Heart right ventricle (tissue), 16 donors: ENCODE measurements at regions not wholly inside any gene's neighbourhood (a gene's known extent, or its start where the extent isn't known, plus 50 kb on each side); places are given as distances from the start of the nearest gene placed in this dataset.

Source experiments
- ATAC-seq, 8 donors: fragments of 200-7000 bp; cut with Tn5 transposase; one replicate each; pipeline ENCODE4 v1.9.1; 2020; ENCODE audit warnings: mild to moderate bottlenecking in 8 of 8, moderate library complexity in 8 of 8, moderate number of reproducible peaks in 1 of 8
- DNase-seq, 2 donors: peaks; one replicate each; pipeline ENCODE4 v3.0.0-alpha.2; 2020
- H3K27ac ChIP-seq, 10 donors: fragments of 200-600 bp; sonication (generic) in 2 of 10; one replicate each; pipeline versions ENCODE4 v1.5.0 to v1.8.0; 2020 to 2022; ENCODE audit warnings: mild to moderate bottlenecking in 3 of 10
- H3K27me3 ChIP-seq, 7 donors: fragments of 200-600 bp; one replicate each; pipeline ENCODE4 v1.8.0; 2021 to 2022; ENCODE audit warnings: mild to moderate bottlenecking in 2 of 7
- H3K36me3 ChIP-seq, 9 donors: fragments of 200-600 bp; sonication (generic) in 1 of 9; one replicate each; pipeline versions ENCODE4 v1.5.0 to v1.8.0; 2020 to 2022; ENCODE audit warnings: mild to moderate bottlenecking in 2 of 9
- H3K4me1 ChIP-seq, 9 donors: fragments of 200-600 bp; sonication (generic) in 1 of 9; one replicate each; pipeline versions ENCODE4 v1.5.0 to v1.8.0; 2020 to 2022; ENCODE audit warnings: mild to moderate bottlenecking in 4 of 9
- H3K4me3 ChIP-seq, 10 donors: fragments of 200-600 bp; sonication (generic) in 2 of 10; one replicate each; pipeline versions ENCODE4 v1.5.0 to v1.8.0; 2020 to 2022; ENCODE audit warnings: mild to moderate bottlenecking in 7 of 10, moderate library complexity in 2 of 10
- H3K9me3 ChIP-seq, 11 donors: fragments of 200-600 bp in 10 of 11; sonication (generic) in 2 of 11; one replicate each; pipeline versions ENCODE4 v1.5.0 to v1.8.0; 2013 to 2022; ENCODE audit warnings: mild to moderate bottlenecking in 2 of 11, control low read depth in 1 of 11, moderate library complexity in 1 of 11
- WGBS, 2 donors: extraction: QIAGEN DNeasy Blood & Tissue Kit; methylation state at CpG; one replicate each; pipeline ENCODE4 v1.1.7; 2013; ENCODE audit warnings: inconsistent platforms in 1 of 2; 5-methylcytosine and 5-hydroxymethylcytosine counted together
- intact Hi-C, 10 donors: fragments of 100-400 bp; cut with DNase I; formaldehyde crosslinking; loops; one replicate each; pipeline versions ENCODE4 v1.11.1 to v1.14.2; 2022
- TF ChIP-seq, protein P1 (sequence below), 9 donors: fragments of 200-600 bp; sonication (generic) in 2 of 9; IDR thresholded peaks; one replicate each; pipeline versions ENCODE4 v1.5.0 to v1.8.0; 2021 to 2022; ENCODE audit warnings: antibody characterized with exemption in 9 of 9, mild to moderate bottlenecking in 5 of 9, moderate library complexity in 1 of 9
- donor health status: Arrhythmogenic right ventricular cardiomyopathy.
- donor health status: ischemic (EF 13 %, LVEDD 7.1; RV severe dilation, severe dysfunction).
- donor health status: healthy with polysubstance abuse.
- donor health status: DM: no; HTN: yes; CAD: no.
- donor health status: DM: no; HTN: no; CAD: no.
- donor health status: ischemic (EF 25% LVEDD 6.9; RV normal size, moderate dysfunction).
- donor health status: ischemic (EF 25% LVEDD 5.7; RV mildly dilated, moderate dysfunction).
- donor health status: healthy.
- donor health status: DM: yes; HTN: yes; CAD: no.
- donor health status: Ischemic cardiomyopathy.
- donor health status: ischemic (EF 35%, LVEDD 5.7; RV mildly dilated, moderate dysfunction).
- donor health status: nonischemic (EF 11% LVEDD 7.7; RV severe dilation, severe dysfunction).
- donor health status: DM: yes; HTN: yes; CAD: no.
- donor health status: PGD.
- donor health status: ischemic (EF 29% LVEDD 5.4; RV normal size, mild dysfunction).
- donor health status: nonischemic (EF 23%, LVEDD 6.1; RV moderate dilation, normal function).

DNA sequence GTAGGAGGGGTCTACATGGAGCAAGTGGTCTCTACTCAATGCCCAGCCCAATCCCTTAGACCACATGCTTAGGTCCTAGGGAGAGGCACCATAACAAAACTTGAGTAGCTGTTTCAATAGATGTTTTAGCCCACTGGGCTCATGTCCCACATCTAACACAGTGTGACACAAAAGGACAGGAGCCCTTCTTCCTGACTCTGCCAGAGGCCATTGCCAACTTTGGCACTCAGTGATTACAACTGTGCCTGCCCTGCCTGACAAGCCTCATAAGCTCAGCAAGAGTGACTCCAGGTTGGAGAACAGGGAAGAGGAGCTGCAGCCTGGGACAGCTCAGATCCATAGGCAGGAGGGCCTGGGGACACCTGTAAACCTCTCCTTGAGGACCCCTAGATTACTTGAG, 230.8 kb downstream of the ENC1 start:
- no peaks in the 10 kb centered on the region for H3K36me3 ChIP-seq
- peaks cover 0 to 12% (median 0%) of the 10 kb centered on the region in 9 donors for H3K4me1 ChIP-seq
- no peak overlapping the region for H3K27ac ChIP-seq
- DNase-seq, result no peak
- no peaks in the 10 kb centered on the region for H3K27me3 ChIP-seq
- peak in 4 of 8 donors; percentile 44 to 73 (median 50) for ATAC-seq
- TF ChIP-seq, protein P1, sequence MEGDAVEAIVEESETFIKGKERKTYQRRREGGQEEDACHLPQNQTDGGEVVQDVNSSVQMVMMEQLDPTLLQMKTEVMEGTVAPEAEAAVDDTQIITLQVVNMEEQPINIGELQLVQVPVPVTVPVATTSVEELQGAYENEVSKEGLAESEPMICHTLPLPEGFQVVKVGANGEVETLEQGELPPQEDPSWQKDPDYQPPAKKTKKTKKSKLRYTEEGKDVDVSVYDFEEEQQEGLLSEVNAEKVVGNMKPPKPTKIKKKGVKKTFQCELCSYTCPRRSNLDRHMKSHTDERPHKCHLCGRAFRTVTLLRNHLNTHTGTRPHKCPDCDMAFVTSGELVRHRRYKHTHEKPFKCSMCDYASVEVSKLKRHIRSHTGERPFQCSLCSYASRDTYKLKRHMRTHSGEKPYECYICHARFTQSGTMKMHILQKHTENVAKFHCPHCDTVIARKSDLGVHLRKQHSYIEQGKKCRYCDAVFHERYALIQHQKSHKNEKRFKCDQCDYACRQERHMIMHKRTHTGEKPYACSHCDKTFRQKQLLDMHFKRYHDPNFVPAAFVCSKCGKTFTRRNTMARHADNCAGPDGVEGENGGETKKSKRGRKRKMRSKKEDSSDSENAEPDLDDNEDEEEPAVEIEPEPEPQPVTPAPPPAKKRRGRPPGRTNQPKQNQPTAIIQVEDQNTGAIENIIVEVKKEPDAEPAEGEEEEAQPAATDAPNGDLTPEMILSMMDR (IDR thresholded peaks at IDR 0.05), result no peak
- no peak overlapping the region for H3K4me3 ChIP-seq
- no peaks in the 10 kb centered on the region for H3K9me3 ChIP-seq
- intact Hi-C loops, result no loop called here

DNA sequence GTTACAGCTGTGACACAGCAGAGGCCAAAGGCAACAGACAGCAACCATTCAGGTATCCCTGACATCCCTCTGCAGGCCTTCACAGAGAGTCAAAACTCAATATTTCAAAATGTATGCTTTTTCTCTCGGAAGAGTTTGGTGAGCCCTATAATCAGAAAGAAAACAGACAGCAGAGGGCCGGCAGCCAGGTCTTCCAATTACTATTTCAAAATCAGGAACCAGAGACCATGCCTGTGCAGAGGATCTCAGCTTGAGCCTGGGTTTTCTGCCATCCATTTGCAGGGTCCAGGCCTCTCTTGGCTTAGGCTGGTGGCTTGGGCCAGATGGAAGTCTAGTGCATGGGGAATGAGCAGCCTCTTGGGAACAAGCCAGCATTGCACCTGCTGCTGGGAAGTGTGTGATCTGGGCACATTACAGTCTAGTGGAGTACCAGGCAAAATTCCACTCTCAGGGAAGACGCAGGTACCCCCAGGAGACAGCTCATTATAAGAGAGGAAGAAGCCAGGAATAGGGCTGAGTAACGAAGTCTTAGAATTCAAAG, 231.3 kb downstream of the ENC1 start:
- no peak overlapping the region for H3K4me3 ChIP-seq
- no peaks in the 10 kb centered on the region for H3K9me3 ChIP-seq
- no peak for ATAC-seq
- H3K27ac ChIP-seq, result no peak overlapping the region
- no peaks in the 10 kb centered on the region for H3K27me3 ChIP-seq
- H3K36me3 ChIP-seq, result no peaks in the 10 kb centered on the region
- H3K4me1 ChIP-seq, result peaks cover 0 to 12% (median 0%) of the 10 kb centered on the region in 9 donors
- TF ChIP-seq, protein P1 (IDR thresholded peaks at IDR 0.05), result no peak
- no peak for DNase-seq
- WGBS, 2 donors, result 91 to 93% methylated on average over 4 of the region's 4 CpGs
- intact Hi-C loops, result no loop called here

DNA sequence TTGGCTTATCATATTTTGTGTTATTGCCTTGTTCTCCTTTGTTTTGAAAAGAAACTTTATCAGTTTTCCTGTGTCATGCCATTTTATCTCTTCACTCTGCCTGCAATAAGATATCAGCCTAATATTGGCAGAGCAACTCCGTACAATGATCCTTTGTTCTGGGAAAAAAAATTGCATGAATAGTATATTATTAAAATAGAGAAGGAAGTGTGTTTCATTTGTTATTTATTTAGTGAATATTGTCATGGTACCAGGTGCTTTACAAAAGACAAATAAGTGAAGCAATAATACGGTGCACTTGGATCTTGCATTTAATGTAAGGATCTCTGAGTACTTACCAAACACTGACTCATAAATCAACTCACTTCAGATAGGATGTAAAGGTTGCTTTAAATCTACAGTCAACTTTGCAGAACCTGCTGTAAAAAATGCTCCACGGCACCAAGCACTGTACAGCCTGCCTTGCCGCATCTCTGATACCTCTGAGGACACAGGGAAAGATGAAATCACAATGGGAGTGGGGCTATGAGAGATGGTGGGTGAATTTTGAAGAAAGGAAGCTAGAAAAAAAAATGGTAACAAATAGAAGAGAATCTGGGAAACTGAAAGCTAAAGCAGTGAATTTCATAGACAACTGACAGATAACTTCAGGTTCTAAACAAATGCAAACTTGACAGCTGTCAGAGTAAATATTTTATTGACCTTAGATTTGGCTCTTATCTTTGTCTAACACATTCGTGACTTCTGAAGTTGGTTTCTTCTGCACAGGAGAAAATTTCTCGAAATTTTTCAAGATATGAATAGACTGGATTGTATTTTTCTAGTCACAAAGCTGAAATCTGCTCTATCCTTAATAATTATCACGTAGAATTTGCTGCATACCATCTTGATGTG, 232.1 kb downstream of the ENC1 start:
- no peak overlapping the region for H3K27ac ChIP-seq
- intact Hi-C loops, result no loop called here

DNA sequence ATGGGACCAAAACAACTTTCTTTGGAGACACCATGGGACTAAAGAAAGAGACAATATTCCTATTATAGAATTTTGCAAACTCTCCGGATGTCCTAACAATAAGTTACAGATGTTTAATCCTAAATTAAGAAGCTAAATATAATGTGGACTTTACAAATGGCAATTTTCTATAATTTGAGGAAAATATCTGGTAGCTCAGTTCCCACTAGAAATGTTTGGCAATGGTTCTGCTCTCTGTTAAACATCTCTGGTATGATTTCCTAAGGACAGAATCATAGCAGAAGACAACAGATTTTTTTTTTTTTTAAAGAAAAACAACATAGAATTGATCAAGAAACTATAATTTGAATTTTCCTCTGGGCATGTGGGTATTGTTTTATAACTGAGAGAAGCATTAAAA, 232.8 kb downstream of the ENC1 start:
- DNase-seq, result no peak
- intact Hi-C loops, result no loop called here
- Histone ChIP-seq H3K27me3 (no peaks in the 10 kb centered on the region), H3K4me3 (no peak overlapping the region), H3K4me1 (peaks cover 0 to 12% (median 0%) of the 10 kb centered on the region in 9 donors), H3K9me3 (no peaks in the 10 kb centered on the region), H3K27ac (no peak overlapping the region), H3K36me3 (no peaks in the 10 kb centered on the region)
- TF ChIP-seq, protein P1 (IDR thresholded peaks at IDR 0.05), result no peak
- no peak for ATAC-seq
- 73 to 80% methylated on average over 1 of the region's 1 CpG for WGBS, 2 donors

More for the DNA sequence above, 232.1 kb downstream of the ENC1 start:
- H3K4me1 ChIP-seq, result peaks cover 0 to 12% (median 0%) of the 10 kb centered on the region in 9 donors
- H3K27me3 ChIP-seq, result no peaks in the 10 kb centered on the region
- TF ChIP-seq, protein P1 (IDR thresholded peaks at IDR 0.05), result no peak
- WGBS, 2 donors, result 69% methylated on average over 7 of the region's 7 CpGs
- ATAC-seq, result no peak
- H3K4me3 ChIP-seq, result no peak overlapping the region
- no peaks in the 10 kb centered on the region for H3K9me3 ChIP-seq
- no peaks in the 10 kb centered on the region for H3K36me3 ChIP-seq
- no peak for DNase-seq
